GM10248 (cell line): ENCODE measurements at regions not wholly inside any gene's neighbourhood (a gene's known extent, or its start where the extent isn't known, plus 50 kb on each side); places are given as distances from the start of the nearest gene placed in this dataset.

ENCODE experiments used
- CTCF ChIA-PET: fragments of 300-600 bp; sonication (Branson Sonifier 250); formaldehyde crosslinking; extraction: SDS; loops from one replicate; lab custom pipeline; 2021; ENCODE audit warnings: antibody characterized with exemption; lab: Yijun Ruan, JAX
- POLR2A ChIA-PET: fragments of 350-650 bp; sonication (Branson Sonifier 250); formaldehyde crosslinking; extraction: SDS; loops from one replicate; lab custom pipeline; 2020; ENCODE audit warnings: antibody characterized with exemption; lab: Yijun Ruan, JAX
- DNase-seq: peaks from one replicate; pipeline ENCODE4 v3.0.0; 2012; ENCODE audit errors: extremely low spot score
- CTCF ChIP-seq: IDR thresholded peaks from 2 replicates; pipeline ENCODE4 v1.5.1; 2012; ENCODE audit warnings: mild to moderate bottlenecking, low read depth; ENCODE audit errors: extremely low read depth, missing control alignments, control extremely low read depth

- ChIA-PET CTCF (no interaction called here), POLR2A (no interaction called here)
- no peak for TF ChIP-seq CTCF
- DNase-seq: no peak
Observed at GRCh38 chr10:2831509-2831908, 235.8 kb upstream of the PFKP start.

GRCh38 chr10:2828741-2829140 lies 238.6 kb upstream of the PFKP start:
- no peak for TF ChIP-seq CTCF
- ChIA-PET CTCF (interaction anchor here (1.4 kb wide), 1 partner anchor 10 kb away, joined by 4 read pairs; no protein-coding TSS in a partner anchor), POLR2A (no interaction called here)
- DNase-seq: no peak

GRCh38 chr10:2826675-2827074 lies 240.7 kb upstream of the PFKP start:
- POLR2A ChIA-PET: no interaction called here
- CTCF ChIA-PET: no interaction called here
- TF ChIP-seq CTCF: no peak
- no peak for DNase-seq

GRCh38 chr10:2825841-2826240 lies 241.5 kb upstream of the PFKP start:
- ChIA-PET POLR2A (no interaction called here), CTCF (no interaction called here)

GRCh38 chr10:2817940-2818636 lies 249.3 kb upstream of the PFKP start:
- DNase-seq: no peak
- TF ChIP-seq CTCF: no peak
- CTCF ChIA-PET: interaction anchor here (0.9 kb wide), 1 partner anchor 11 kb away, joined by 4 read pairs; no protein-coding TSS in a partner anchor
- POLR2A ChIA-PET: no interaction called here

More at GRCh38 chr10:2825841-2826240, 241.5 kb upstream of the PFKP start:
- no peak for TF ChIP-seq CTCF
- no peak for DNase-seq

GRCh38 chr10:2813693-2814092 lies 253.7 kb upstream of the PFKP start:
- DNase-seq: no peak
- POLR2A ChIA-PET: no interaction called here
- CTCF ChIA-PET: no interaction called here
- TF ChIP-seq CTCF: no peak
